ENCODE measurements at regions not wholly inside any gene's neighbourhood (a gene's known extent, or its start where the extent isn't known, plus 50 kb on each side); places are given as distances from the start of the nearest gene placed in this dataset.

- no peak for TF ChIP-seq CTCF (conservative IDR thresholded peaks at IDR 0.05; ENCODE audit: low read depth, low read length)
- no peak overlapping the region for H3K4me3 ChIP-seq (ENCODE audit: low read depth, low read length)
- no peak for DNase-seq (ENCODE audit: low read depth)
Measured at GRCh38 chr5:106185661-106186081, 1485.1 kb downstream of the EFNA5 start.

GRCh38 chr5:106174903-106175302, 1495.8 kb downstream of the EFNA5 start:
- TF ChIP-seq CTCF (conservative IDR thresholded peaks at IDR 0.05; ENCODE audit: low read depth, low read length) = no peak
- DNase-seq (ENCODE audit: low read depth) = peak; percentile 2

GRCh38 chr5:106172681-106173532, 1497.8 kb downstream of the EFNA5 start:
- H3K4me3 ChIP-seq (ENCODE audit: low read depth, low read length) = no peak overlapping the region
- TF ChIP-seq CTCF (conservative IDR thresholded peaks at IDR 0.05; ENCODE audit: low read depth, low read length) = no peak
- peak; percentile 72 for DNase-seq (ENCODE audit: low read depth)

More at GRCh38 chr5:106174903-106175302, 1495.8 kb downstream of the EFNA5 start:
- no peak overlapping the region for H3K4me3 ChIP-seq (ENCODE audit: low read depth, low read length)

GRCh38 chr5:106171708-106172107, 1499.0 kb downstream of the EFNA5 start:
- DNase-seq (ENCODE audit: low read depth) = peak; percentile 69
- TF ChIP-seq CTCF (conservative IDR thresholded peaks at IDR 0.05; ENCODE audit: low read depth, low read length) = no peak
- no peak overlapping the region for H3K4me3 ChIP-seq (ENCODE audit: low read depth, low read length)

- H3K4me3 ChIP-seq (ENCODE audit: low read depth, low read length) = no peak overlapping the region
- no peak for DNase-seq (ENCODE audit: low read depth)
- no peak for TF ChIP-seq CTCF (conservative IDR thresholded peaks at IDR 0.05; ENCODE audit: low read depth, low read length)
Measured at GRCh38 chr5:106171132-106171531, 1499.6 kb downstream of the EFNA5 start.

GRCh38 chr5:106167766-106168165, 1503.0 kb downstream of the EFNA5 start:
- TF ChIP-seq CTCF (conservative IDR thresholded peaks at IDR 0.05; ENCODE audit: low read depth, low read length) = no peak
- DNase-seq (ENCODE audit: low read depth) = peak; percentile 5
- H3K4me3 ChIP-seq (ENCODE audit: low read depth, low read length) = no peak overlapping the region

- TF ChIP-seq CTCF (conservative IDR thresholded peaks at IDR 0.05; ENCODE audit: low read depth, low read length) = no peak
- H3K4me3 ChIP-seq (ENCODE audit: low read depth, low read length) = no peak overlapping the region
- no peak for DNase-seq (ENCODE audit: low read depth)
Measured at GRCh38 chr5:106163233-106163632, 1507.5 kb downstream of the EFNA5 start.

Measured in choroid plexus epithelial cell (primary cell).